ENCODE measurements at regions not wholly inside any gene's neighbourhood (a gene's known extent, or its start where the extent isn't known, plus 50 kb on each side); places are given as distances from the start of the nearest gene placed in this dataset.

- no peak for TF ChIP-seq CTCF (IDR thresholded peaks at IDR 0.05)
- TF ChIP-seq POLR2AphosphoS5 (IDR thresholded peaks at IDR 0.05; ENCODE audit: insufficient read depth in 1 of 2, low read depth in 1 of 2), result no peak
- no peak for TF ChIP-seq POLR2A (IDR thresholded peaks at IDR 0.05)
Observed at GRCh38 chr17:70922268-70922667, 752.9 kb downstream of the KCNJ2 start.

Measured in vagina (tissue), 2 donors.